Fibroblast of pulmonary artery (primary cell): ENCODE measurements at regions not wholly inside any gene's neighbourhood (a gene's known extent, or its start where the extent isn't known, plus 50 kb on each side); places are given as distances from the start of the nearest gene placed in this dataset.
A peak's percentile ranks its signal among the peaks of the same experiment; 100 is the strongest.
"Not testable (repeated sequence)": the region's sequence is repeated elsewhere in the genome, so short reads cannot be mapped to it uniquely, and the experiment has no call there.

Experiments
- DNase-seq: peaks from one replicate; pipeline ENCODE4 v3.0.0-alpha.2; 2010; ENCODE audit warnings: low read depth
- H3K4me3 ChIP-seq: replicated peaks from 2 replicates; pipeline ENCODE4 v1.5.1; 2011; ENCODE audit warnings: low read depth, mild to moderate bottlenecking, control low read depth, low read length, moderate library complexity
- CTCF ChIP-seq: IDR thresholded peaks from 2 replicates; pipeline ENCODE4 v1.5.1; 2011; ENCODE audit warnings: mild to moderate bottlenecking, control low read depth, low read length, inconsistent platforms; ENCODE audit errors: missing control alignments

GRCh38 chr10:91002656-91003055, 81.8 kb upstream of the ANKRD1 start:
- no peak overlapping the region for H3K4me3 ChIP-seq
- TF ChIP-seq CTCF: no peak
- peak; percentile 10 for DNase-seq

GRCh38 chr10:91003379-91003778, 82.5 kb upstream of the ANKRD1 start:
- DNase-seq, H3K4me3 ChIP-seq: not testable (repeated sequence)

GRCh38 chr10:91005276-91005675, 84.4 kb upstream of the ANKRD1 start:
- H3K4me3 ChIP-seq, DNase-seq: not testable (repeated sequence)

- peak; percentile 99 for TF ChIP-seq CTCF
- peak; percentile 86 for DNase-seq
Measured at GRCh38 chr10:91006001-91006751, 85.3 kb upstream of the ANKRD1 start.

GRCh38 chr10:91006752-91007346, 86.0 kb upstream of the ANKRD1 start:
- TF ChIP-seq CTCF: no peak
- DNase-seq: no peak
- no peak overlapping the region for H3K4me3 ChIP-seq

More at GRCh38 chr10:91006001-91006751, 85.3 kb upstream of the ANKRD1 start:
- H3K4me3 ChIP-seq: no peak overlapping the region

- DNase-seq: no peak
- TF ChIP-seq CTCF: no peak
- no peak overlapping the region for H3K4me3 ChIP-seq
Measured at GRCh38 chr10:91007655-91008054, 86.8 kb upstream of the ANKRD1 start.

GRCh38 chr10:91009121-91009520, 88.2 kb upstream of the ANKRD1 start:
- DNase-seq: no peak
- no peak for TF ChIP-seq CTCF
- H3K4me3 ChIP-seq: no peak overlapping the region

- no peak for DNase-seq
- TF ChIP-seq CTCF: no peak
- H3K4me3 ChIP-seq: no peak overlapping the region
Measured at GRCh38 chr10:91010952-91011351, 90.1 kb upstream of the ANKRD1 start.
